ENCODE measurements at regions not wholly inside any gene's neighbourhood (a gene's known extent, or its start where the extent isn't known, plus 50 kb on each side); places are given as distances from the start of the nearest gene placed in this dataset.

DNA sequence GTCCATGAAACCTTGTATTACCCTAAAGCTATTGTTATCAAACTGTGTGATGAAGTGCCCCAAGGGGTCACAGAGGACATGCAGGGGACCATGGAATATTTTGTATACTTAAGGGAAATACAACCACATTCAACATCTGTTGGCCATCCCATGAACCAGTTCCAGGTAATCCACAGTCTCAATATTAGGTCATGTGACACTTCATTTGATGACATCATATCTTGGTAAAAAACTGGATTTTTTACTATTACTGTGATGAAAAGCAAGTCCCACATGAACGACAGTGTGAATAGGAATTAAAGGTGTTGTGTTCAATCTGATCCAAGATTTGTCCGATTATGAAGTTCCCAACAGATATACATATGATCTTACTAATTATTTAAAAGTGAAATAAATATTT lies 355.2 kb downstream of the IRS2 start (continued):
- TF ChIP-seq ZBED1 (IDR thresholded peaks at IDR 0.05; ENCODE audit: borderline replicate concordance), result no peak

DNA sequence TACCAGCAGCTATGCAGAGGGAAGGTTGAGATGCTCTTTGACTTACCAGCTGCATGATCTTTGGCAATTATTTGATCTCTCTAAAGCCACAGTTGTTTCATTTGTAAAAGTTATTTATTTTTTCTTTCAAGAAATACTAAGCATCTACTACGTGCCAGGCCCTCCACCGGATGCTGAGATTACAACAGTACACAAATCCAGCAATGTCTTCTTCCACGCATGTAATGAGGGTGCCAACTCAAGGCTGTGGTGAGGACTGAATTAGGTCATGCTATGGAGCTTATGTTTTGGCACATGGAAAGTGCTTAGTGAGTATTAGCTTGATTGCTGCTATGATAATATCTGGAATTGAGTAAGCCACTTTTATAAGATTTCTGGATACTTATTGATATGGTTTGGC lies 358.2 kb downstream of the IRS2 start:
- ChIA-PET POLR2A (no interaction called here), CTCF (no interaction called here), RAD21 (ENCODE audit: unreplicated experiment) (no interaction called here), SMC1A (ENCODE audit: uncharacterized antibody, unreplicated experiment) (no interaction called here)
- in situ Hi-C loops (cut with MboI), result no loop called here
- Histone ChIP-seq H3K9ac (ENCODE audit: control insufficient read depth, insufficient read depth, low read length) (no peak overlapping the region), H4K20me1 (ENCODE audit: control insufficient read depth, insufficient read depth) (no peaks in the 10 kb centered on the region), H3K4me1 (ENCODE audit: control insufficient read depth, insufficient read depth, low read length) (no peaks in the 10 kb centered on the region), H3K27me3 (replicated peaks in 1 of 2; ENCODE audit: control insufficient read depth in 2 of 2, insufficient read depth in 2 of 2, low read length in 1 of 2) (no peaks in the 10 kb centered on the region), H3K27ac (ENCODE audit: control insufficient read depth, insufficient read depth) (no peak overlapping the region), H3K36me3 (ENCODE audit: control insufficient read depth in 2 of 2, insufficient read depth in 2 of 2, low read length in 1 of 2) (no peaks in the 10 kb centered on the region), H3K79me2 (ENCODE audit: control insufficient read depth, insufficient read depth, low read length) (no peaks in the 10 kb centered on the region), H3K9me3 (replicated peaks; ENCODE audit: control insufficient read depth, insufficient read depth, low read length) (peaks cover 1% of the 10 kb centered on the region; the same call in 2 of the 3 replicates), H2AFZ (ENCODE audit: control insufficient read depth, low read depth, low read length) (no peak overlapping the region), H3K4me3 (no peak overlapping the region), H3K4me2 (ENCODE audit: control insufficient read depth, insufficient read depth) (no peak overlapping the region)
- intact Hi-C loops (cut with micrococcal nuclease; ENCODE audit: unreplicated experiment), result loop anchor here (10.0 kb wide), 1 partner anchor 283 kb away; no protein-coding TSS in a partner anchor
- no peak for ATAC-seq
- BruUV-seq (replicated peaks), result no TSS peak
- WGBS (ENCODE audit: insufficient coverage, insufficient replicate concordance, low lambda C conversion rate, missing lambda C conversion rate), result 35% methylated on average over 3 of the region's 3 CpGs
- no peak for FAIRE-seq
- no peak for DNase-seq (ENCODE audit: low read depth, low spot score)
- TF ChIP-seq ZNF24 (IDR thresholded peaks at IDR 0.05) (no peak), ATF7 (IDR thresholded peaks at IDR 0.05; ENCODE audit: low read depth) (no peak), ZNF217 (IDR thresholded peaks at IDR 0.05) (no peak), CHD2 (IDR thresholded peaks at IDR 0.05; ENCODE audit: borderline replicate concordance, low read depth, low read length) (no peak), NFXL1 (IDR thresholded peaks at IDR 0.05; ENCODE audit: borderline replicate concordance) (no peak), HDAC2 (IDR thresholded peaks at IDR 0.05) (no peak)
- TF ChIP-seq, protein P1, sequence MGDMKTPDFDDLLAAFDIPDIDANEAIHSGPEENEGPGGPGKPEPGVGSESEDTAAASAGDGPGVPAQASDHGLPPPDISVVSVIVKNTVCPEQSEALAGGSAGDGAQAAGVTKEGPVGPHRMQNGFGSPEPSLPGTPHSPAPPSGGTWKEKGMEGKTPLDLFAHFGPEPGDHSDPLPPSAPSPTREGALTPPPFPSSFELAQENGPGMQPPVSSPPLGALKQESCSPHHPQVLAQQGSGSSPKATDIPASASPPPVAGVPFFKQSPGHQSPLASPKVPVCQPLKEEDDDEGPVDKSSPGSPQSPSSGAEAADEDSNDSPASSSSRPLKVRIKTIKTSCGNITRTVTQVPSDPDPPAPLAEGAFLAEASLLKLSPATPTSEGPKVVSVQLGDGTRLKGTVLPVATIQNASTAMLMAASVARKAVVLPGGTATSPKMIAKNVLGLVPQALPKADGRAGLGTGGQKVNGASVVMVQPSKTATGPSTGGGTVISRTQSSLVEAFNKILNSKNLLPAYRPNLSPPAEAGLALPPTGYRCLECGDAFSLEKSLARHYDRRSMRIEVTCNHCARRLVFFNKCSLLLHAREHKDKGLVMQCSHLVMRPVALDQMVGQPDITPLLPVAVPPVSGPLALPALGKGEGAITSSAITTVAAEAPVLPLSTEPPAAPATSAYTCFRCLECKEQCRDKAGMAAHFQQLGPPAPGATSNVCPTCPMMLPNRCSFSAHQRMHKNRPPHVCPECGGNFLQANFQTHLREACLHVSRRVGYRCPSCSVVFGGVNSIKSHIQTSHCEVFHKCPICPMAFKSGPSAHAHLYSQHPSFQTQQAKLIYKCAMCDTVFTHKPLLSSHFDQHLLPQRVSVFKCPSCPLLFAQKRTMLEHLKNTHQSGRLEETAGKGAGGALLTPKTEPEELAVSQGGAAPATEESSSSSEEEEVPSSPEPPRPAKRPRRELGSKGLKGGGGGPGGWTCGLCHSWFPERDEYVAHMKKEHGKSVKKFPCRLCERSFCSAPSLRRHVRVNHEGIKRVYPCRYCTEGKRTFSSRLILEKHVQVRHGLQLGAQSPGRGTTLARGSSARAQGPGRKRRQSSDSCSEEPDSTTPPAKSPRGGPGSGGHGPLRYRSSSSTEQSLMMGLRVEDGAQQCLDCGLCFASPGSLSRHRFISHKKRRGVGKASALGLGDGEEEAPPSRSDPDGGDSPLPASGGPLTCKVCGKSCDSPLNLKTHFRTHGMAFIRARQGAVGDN (IDR thresholded peaks at IDR 0.05), result no peak
- TF ChIP-seq, protein P2, sequence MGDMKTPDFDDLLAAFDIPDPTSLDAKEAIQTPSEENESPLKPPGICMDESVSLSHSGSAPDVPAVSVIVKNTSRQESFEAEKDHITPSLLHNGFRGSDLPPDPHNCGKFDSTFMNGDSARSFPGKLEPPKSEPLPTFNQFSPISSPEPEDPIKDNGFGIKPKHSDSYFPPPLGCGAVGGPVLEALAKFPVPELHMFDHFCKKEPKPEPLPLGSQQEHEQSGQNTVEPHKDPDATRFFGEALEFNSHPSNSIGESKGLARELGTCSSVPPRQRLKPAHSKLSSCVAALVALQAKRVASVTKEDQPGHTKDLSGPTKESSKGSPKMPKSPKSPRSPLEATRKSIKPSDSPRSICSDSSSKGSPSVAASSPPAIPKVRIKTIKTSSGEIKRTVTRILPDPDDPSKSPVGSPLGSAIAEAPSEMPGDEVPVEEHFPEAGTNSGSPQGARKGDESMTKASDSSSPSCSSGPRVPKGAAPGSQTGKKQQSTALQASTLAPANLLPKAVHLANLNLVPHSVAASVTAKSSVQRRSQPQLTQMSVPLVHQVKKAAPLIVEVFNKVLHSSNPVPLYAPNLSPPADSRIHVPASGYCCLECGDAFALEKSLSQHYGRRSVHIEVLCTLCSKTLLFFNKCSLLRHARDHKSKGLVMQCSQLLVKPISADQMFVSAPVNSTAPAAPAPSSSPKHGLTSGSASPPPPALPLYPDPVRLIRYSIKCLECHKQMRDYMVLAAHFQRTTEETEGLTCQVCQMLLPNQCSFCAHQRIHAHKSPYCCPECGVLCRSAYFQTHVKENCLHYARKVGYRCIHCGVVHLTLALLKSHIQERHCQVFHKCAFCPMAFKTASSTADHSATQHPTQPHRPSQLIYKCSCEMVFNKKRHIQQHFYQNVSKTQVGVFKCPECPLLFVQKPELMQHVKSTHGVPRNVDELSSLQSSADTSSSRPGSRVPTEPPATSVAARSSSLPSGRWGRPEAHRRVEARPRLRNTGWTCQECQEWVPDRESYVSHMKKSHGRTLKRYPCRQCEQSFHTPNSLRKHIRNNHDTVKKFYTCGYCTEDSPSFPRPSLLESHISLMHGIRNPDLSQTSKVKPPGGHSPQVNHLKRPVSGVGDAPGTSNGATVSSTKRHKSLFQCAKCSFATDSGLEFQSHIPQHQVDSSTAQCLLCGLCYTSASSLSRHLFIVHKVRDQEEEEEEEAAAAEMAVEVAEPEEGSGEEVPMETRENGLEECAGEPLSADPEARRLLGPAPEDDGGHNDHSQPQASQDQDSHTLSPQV (IDR thresholded peaks at IDR 0.05), result no peak
- TF ChIP-seq, protein P3, sequence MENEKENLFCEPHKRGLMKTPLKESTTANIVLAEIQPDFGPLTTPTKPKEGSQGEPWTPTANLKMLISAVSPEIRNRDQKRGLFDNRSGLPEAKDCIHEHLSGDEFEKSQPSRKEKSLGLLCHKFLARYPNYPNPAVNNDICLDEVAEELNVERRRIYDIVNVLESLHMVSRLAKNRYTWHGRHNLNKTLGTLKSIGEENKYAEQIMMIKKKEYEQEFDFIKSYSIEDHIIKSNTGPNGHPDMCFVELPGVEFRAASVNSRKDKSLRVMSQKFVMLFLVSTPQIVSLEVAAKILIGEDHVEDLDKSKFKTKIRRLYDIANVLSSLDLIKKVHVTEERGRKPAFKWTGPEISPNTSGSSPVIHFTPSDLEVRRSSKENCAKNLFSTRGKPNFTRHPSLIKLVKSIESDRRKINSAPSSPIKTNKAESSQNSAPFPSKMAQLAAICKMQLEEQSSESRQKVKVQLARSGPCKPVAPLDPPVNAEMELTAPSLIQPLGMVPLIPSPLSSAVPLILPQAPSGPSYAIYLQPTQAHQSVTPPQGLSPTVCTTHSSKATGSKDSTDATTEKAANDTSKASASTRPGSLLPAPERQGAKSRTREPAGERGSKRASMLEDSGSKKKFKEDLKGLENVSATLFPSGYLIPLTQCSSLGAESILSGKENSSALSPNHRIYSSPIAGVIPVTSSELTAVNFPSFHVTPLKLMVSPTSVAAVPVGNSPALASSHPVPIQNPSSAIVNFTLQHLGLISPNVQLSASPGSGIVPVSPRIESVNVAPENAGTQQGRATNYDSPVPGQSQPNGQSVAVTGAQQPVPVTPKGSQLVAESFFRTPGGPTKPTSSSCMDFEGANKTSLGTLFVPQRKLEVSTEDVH (IDR thresholded peaks at IDR 0.05; ENCODE audit: low read depth, partially characterized antibody), result no peak
- TF ChIP-seq, protein P4, sequence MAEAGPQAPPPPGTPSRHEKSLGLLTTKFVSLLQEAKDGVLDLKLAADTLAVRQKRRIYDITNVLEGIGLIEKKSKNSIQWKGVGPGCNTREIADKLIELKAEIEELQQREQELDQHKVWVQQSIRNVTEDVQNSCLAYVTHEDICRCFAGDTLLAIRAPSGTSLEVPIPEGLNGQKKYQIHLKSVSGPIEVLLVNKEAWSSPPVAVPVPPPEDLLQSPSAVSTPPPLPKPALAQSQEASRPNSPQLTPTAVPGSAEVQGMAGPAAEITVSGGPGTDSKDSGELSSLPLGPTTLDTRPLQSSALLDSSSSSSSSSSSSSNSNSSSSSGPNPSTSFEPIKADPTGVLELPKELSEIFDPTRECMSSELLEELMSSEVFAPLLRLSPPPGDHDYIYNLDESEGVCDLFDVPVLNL (IDR thresholded peaks at IDR 0.05; ENCODE audit: low read depth, low read length), result no peak

All from GM12878 (cell line).